ENCODE measurements at regions not wholly inside any gene's neighbourhood (a gene's known extent, or its start where the extent isn't known, plus 50 kb on each side); places are given as distances from the start of the nearest gene placed in this dataset.

DNA sequence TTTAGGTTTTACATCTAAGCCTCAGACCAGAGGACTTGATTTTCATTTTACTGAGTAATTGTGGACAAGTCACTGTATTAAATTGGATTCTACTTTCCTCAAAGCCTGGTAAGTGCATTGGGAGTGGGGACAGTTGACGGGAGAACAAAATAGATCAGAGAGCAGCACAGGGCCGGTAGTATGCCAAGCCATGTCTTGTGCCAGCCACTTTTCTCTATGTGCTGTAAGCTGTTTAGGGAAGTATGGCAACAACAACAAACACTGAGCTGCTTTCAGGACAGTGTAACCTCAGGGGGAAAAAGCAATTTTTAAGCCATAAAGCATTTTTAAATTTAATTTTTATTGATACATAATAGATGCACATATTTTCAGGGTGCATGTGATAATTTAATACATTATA, 365.9 kb upstream of the IGFBP3 start:
- TF ChIP-seq, protein P1, sequence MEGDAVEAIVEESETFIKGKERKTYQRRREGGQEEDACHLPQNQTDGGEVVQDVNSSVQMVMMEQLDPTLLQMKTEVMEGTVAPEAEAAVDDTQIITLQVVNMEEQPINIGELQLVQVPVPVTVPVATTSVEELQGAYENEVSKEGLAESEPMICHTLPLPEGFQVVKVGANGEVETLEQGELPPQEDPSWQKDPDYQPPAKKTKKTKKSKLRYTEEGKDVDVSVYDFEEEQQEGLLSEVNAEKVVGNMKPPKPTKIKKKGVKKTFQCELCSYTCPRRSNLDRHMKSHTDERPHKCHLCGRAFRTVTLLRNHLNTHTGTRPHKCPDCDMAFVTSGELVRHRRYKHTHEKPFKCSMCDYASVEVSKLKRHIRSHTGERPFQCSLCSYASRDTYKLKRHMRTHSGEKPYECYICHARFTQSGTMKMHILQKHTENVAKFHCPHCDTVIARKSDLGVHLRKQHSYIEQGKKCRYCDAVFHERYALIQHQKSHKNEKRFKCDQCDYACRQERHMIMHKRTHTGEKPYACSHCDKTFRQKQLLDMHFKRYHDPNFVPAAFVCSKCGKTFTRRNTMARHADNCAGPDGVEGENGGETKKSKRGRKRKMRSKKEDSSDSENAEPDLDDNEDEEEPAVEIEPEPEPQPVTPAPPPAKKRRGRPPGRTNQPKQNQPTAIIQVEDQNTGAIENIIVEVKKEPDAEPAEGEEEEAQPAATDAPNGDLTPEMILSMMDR (IDR thresholded peaks at IDR 0.05; ENCODE audit: low read depth, low read length), result no peak
- Histone ChIP-seq H3K4me3 (ENCODE audit: low read depth, low read length) (no peak overlapping the region), H3K27me3 (no peaks in the 10 kb centered on the region), H3K36me3 (no peaks in the 10 kb centered on the region), H3K9me3 (no peaks in the 10 kb centered on the region), H3K4me1 (peaks cover 20% of the 10 kb centered on the region)
- no peak for DNase-seq

DNA sequence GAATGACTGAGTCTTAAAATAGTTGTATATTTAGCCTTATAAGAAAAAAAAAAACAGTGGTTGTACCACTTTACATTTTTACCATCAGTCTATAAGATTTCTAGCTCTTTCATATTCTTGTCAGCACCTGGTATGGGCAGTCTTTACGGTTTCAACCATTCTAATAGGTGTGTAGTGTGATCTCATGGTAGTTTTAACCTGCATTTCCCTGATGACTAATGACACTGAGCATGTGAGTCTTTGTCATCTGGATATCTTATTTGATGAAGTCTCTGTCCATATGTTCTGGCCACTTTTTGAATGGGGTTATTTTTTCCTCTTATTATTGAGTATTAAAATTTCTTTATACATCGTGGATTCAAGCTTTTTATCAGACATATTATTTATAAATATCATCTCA, 365.3 kb upstream of the IGFBP3 start:
- TF ChIP-seq, protein P1 (IDR thresholded peaks at IDR 0.05; ENCODE audit: low read depth, low read length), result no peak

DNA sequence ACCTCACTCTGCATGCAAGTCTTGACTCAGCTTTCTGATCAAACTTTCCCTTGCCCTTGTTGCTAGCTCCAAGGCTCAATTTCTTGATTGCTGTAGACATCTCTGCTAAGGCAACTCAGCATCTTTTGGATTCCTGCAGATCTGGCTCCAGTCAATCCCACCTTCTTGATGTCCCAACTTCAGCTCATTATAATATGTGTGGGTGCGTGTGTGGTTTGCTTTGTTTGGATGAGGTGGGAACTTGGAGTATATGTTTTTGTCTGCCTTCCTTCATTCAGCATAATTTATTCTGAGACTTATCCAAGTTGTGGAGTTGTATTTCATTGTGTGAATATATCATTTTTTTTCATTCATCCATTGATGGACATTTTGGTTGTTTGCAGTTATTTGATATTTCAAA, 364.8 kb upstream of the IGFBP3 start:
- Histone ChIP-seq H3K9me3 (no peaks in the 10 kb centered on the region), H3K4me1 (peaks cover 10% of the 10 kb centered on the region), H3K36me3 (no peaks in the 10 kb centered on the region), H3K27me3 (no peaks in the 10 kb centered on the region), H3K4me3 (ENCODE audit: low read depth, low read length) (no peak overlapping the region)
- TF ChIP-seq, protein P1 (IDR thresholded peaks at IDR 0.05; ENCODE audit: low read depth, low read length), result no peak
- no peak for DNase-seq

More for the DNA sequence above, 365.3 kb upstream of the IGFBP3 start:
- H3K36me3 ChIP-seq, result no peaks in the 10 kb centered on the region
- H3K27me3 ChIP-seq, result no peaks in the 10 kb centered on the region
- H3K9me3 ChIP-seq, result no peaks in the 10 kb centered on the region
- no peak overlapping the region for H3K4me3 ChIP-seq (ENCODE audit: low read depth, low read length)
- no peak for DNase-seq
- H3K4me1 ChIP-seq, result peaks cover 14% of the 10 kb centered on the region

DNA sequence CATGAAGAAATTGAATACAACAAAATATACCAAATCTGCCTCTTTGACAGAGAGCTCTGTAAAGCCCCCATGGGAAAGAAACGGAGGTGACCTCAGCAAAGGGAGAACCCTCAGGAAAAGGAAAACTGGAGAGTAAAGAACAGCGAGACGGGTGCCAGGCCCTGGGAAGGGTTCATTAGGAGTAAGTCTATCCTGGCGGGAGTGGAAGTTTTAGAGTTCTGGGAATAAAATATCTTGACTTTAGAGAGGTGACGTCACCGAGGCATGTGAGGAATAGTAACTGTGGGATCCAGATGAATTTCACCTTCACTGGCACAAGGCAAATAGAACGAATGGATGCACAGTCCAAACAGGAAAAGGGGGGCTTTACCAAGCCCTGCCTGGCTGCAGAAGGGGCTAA, 362.8 kb upstream of the IGFBP3 start:
- H3K9me3 ChIP-seq, result no peaks in the 10 kb centered on the region

DNA sequence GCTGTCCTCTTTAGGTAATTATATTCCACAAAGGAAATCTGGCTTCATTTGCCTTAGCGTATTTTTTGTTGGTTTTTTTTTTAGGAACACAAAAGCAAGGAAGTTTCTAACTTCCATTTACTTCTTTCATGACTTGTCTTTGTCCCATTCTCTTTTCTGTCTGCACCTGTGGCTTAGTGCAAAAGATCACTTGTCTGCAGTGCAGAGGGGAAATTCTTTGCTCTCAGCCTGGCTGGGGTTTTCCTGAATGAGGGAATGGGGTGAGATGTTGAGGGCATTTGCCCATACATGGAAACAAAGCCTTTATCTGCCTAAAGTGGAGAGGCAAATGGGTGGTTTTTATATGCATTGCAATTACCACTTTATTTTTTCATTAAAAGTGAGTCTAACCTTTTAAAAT, 361.1 kb upstream of the IGFBP3 start:
- Histone ChIP-seq H3K9me3 (no peaks in the 10 kb centered on the region), H3K4me1 (no peaks in the 10 kb centered on the region; the same call in 1 of the 2 replicates), H3K36me3 (no peaks in the 10 kb centered on the region), H3K27me3 (no peaks in the 10 kb centered on the region), H3K4me3 (ENCODE audit: low read depth, low read length) (no peak overlapping the region)
- TF ChIP-seq, protein P1 (IDR thresholded peaks at IDR 0.05; ENCODE audit: low read depth, low read length), result no peak
- no peak for DNase-seq

More for the DNA sequence above, 362.8 kb upstream of the IGFBP3 start:
- DNase-seq, result no peak
- Histone ChIP-seq H3K4me1 (no peaks in the 10 kb centered on the region; the same call in 1 of the 2 replicates), H3K36me3 (no peaks in the 10 kb centered on the region), H3K27me3 (no peaks in the 10 kb centered on the region), H3K4me3 (ENCODE audit: low read depth, low read length) (no peak overlapping the region)
- TF ChIP-seq, protein P1 (IDR thresholded peaks at IDR 0.05; ENCODE audit: low read depth, low read length), result no peak

DNA sequence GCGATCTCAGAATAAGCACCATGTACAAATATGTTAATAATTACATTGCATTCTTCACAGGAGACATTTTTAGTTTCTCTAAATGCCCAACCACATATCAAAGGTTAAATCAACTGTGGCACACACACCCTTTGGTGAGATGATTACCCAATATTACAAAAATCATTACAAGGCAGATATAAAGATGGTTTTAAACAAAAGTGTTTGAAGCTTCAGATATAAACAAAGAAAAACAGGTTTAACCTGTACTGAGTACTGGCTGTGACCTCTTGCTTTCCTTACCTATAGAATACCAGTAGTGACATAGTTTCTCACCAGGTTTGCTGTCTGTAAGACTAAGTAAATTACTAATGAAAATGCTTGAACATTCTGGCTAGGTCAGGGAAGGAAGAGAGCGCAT, 360.0 kb upstream of the IGFBP3 start:
- no peak overlapping the region for H3K4me3 ChIP-seq (ENCODE audit: low read depth, low read length)
- no peak for DNase-seq
- TF ChIP-seq, protein P1 (IDR thresholded peaks at IDR 0.05; ENCODE audit: low read depth, low read length), result no peak
- no peaks in the 10 kb centered on the region for H3K9me3 ChIP-seq
- H3K27me3 ChIP-seq, result no peaks in the 10 kb centered on the region
- H3K36me3 ChIP-seq, result no peaks in the 10 kb centered on the region
- no peaks in the 10 kb centered on the region for H3K4me1 ChIP-seq

All from BE2C (cell line).